Loucy (cell line): ENCODE measurements at regions not wholly inside any gene's neighbourhood (a gene's known extent, or its start where the extent isn't known, plus 50 kb on each side); places are given as distances from the start of the nearest gene placed in this dataset.

Experiments used
- H2AFZ ChIP-seq: fragments of 200-600 bp; sonication (generic); 2 replicates; pipeline ENCODE4 v1.6.0; 2016; ENCODE audit warnings: antibody characterized with exemption, mild to moderate bottlenecking, low read length, moderate library complexity
- H3F3A ChIP-seq: fragments of 200-600 bp; 2 replicates; pipeline ENCODE4 v1.6.0; 2016; ENCODE audit warnings: antibody characterized with exemption, low read depth, mild to moderate bottlenecking
- H3K27me3 ChIP-seq: fragments of 200-600 bp; sonication (generic); 2 replicates; pipeline ENCODE4 v1.6.1; 2014; ENCODE audit warnings: low read length, mild to moderate bottlenecking; ENCODE audit not compliant: insufficient read depth, poor library complexity, severe bottlenecking
- H3K36me3 ChIP-seq: fragments of 200-600 bp; sonication (generic); 2 replicates; pipeline ENCODE4 v1.6.1; 2016; ENCODE audit warnings: low read length; ENCODE audit not compliant: insufficient read depth
- H3K4me1 ChIP-seq: fragments of 200-600 bp; sonication (generic); 2 replicates; pipeline ENCODE4 v1.5.1; 2014; ENCODE audit warnings: low read length, mild to moderate bottlenecking; ENCODE audit not compliant: insufficient read depth, poor library complexity, severe bottlenecking
- H3K4me2 ChIP-seq: fragments of 200-600 bp; sonication (generic); 2 replicates; pipeline ENCODE4 v1.6.0; 2014; ENCODE audit warnings: antibody characterized with exemption, low read length, low read depth, mild to moderate bottlenecking; ENCODE audit not compliant: poor library complexity, severe bottlenecking
- H3K4me3 ChIP-seq: fragments of 200-600 bp; sonication (generic); 2 replicates; pipeline ENCODE4 v1.5.1; 2014; ENCODE audit warnings: low read length, mild to moderate bottlenecking, mixed read lengths; ENCODE audit not compliant: poor library complexity, severe bottlenecking
- H3K79me2 ChIP-seq: fragments of 200-600 bp; sonication (generic); 2 replicates; pipeline ENCODE4 v1.6.1; 2014; ENCODE audit warnings: low read length; ENCODE audit not compliant: insufficient read depth
- H3K9ac ChIP-seq: fragments of 200-600 bp; sonication (generic); 2 replicates; pipeline ENCODE4 v1.6.0; 2014; ENCODE audit warnings: mild to moderate bottlenecking, low read depth, low read length, moderate library complexity; ENCODE audit not compliant: poor library complexity, severe bottlenecking
- H3K9me2 ChIP-seq: fragments of 200-600 bp; sonication (generic); replicated peaks from 2 replicates; pipeline ENCODE4 v1.6.1; 2016; ENCODE audit warnings: low read depth, low read length, mixed read lengths
- H3K9me3 ChIP-seq: fragments of 200-600 bp; sonication (generic); 2 replicates; pipeline ENCODE4 v1.6.1; 2014; ENCODE audit warnings: mild to moderate bottlenecking, antibody characterized with exemption, low read length, low read depth; ENCODE audit not compliant: insufficient read depth
- H4K20me1 ChIP-seq: fragments of 200-600 bp; sonication (generic); 2 replicates; pipeline ENCODE4 v1.6.0; 2014; ENCODE audit warnings: antibody characterized with exemption, low read length, mild to moderate bottlenecking; ENCODE audit not compliant: insufficient read depth, poor library complexity, severe bottlenecking
- CTCF ChIP-seq: fragments of 200-600 bp; sonication (generic); conservative IDR thresholded peaks from 2 replicates; pipeline ENCODE4 v1.5.1; 2014; ENCODE audit warnings: mild to moderate bottlenecking, antibody characterized with exemption, low read length
- EZH2phosphoT487 ChIP-seq: fragments of 200-600 bp; IDR thresholded peaks from 2 replicates; pipeline ENCODE4 v1.6.1; 2018; ENCODE audit warnings: antibody characterized with exemption, mild to moderate bottlenecking, moderate library complexity, borderline replicate concordance

GRCh38 chr3:81380234-81380633 is 381.2 kb downstream of the GBE1 start:
- Histone ChIP-seq H3K4me1 (peaks cover 51% of the 10 kb centered on the region), H3K27me3 (no peaks in the 10 kb centered on the region), H3K79me2 (no peaks in the 10 kb centered on the region), H3K36me3 (no peaks in the 10 kb centered on the region), H3K4me2 (peak overlapping the region; percentile 82), H3K9me3 (0 out of 2 replicates have a peak, but pooled peaks cover 3% of the 10 kb centered on the region), H3K4me3 (no peak overlapping the region), H3K9ac (peak overlapping the region; percentile 57), H3K9me2 (no peaks in the 10 kb centered on the region), H2AFZ (no peak overlapping the region), H4K20me1 (no peaks in the 10 kb centered on the region), H3F3A (peaks cover 3% of the 10 kb centered on the region; the same call in 1 of the 2 replicates)
- no peak for TF ChIP-seq CTCF
- TF ChIP-seq EZH2phosphoT487 = no peak

GRCh38 chr3:81378552-81379293 is 382.7 kb downstream of the GBE1 start:
- 0 out of 2 replicates have a peak, but pooled peaks cover 3% of the 10 kb centered on the region for H3K9me3 ChIP-seq
- no peaks in the 10 kb centered on the region for H3K36me3 ChIP-seq
- H3K9ac ChIP-seq = peak overlapping the region; percentile 57
- H3K27me3 ChIP-seq = no peaks in the 10 kb centered on the region
- H4K20me1 ChIP-seq = no peaks in the 10 kb centered on the region
- peaks cover 51% of the 10 kb centered on the region for H3K4me1 ChIP-seq
- no peaks in the 10 kb centered on the region for H3K9me2 ChIP-seq
- peak overlapping the region; percentile 64 for H3K4me3 ChIP-seq
- H2AFZ ChIP-seq = peak overlapping the region; percentile 54
- peaks cover 3% of the 10 kb centered on the region; the same call in 1 of the 2 replicates for H3F3A ChIP-seq
- H3K4me2 ChIP-seq = peak overlapping the region; percentile 82
- TF ChIP-seq CTCF = no peak
- H3K79me2 ChIP-seq = no peaks in the 10 kb centered on the region

- H3K36me3 ChIP-seq = no peaks in the 10 kb centered on the region
- H3K4me1 ChIP-seq = peaks cover 51% of the 10 kb centered on the region
- TF ChIP-seq EZH2phosphoT487 (no peak), CTCF (no peak)
Observed at GRCh38 chr3:81375921-81376320, 385.5 kb downstream of the GBE1 start.

More at GRCh38 chr3:81375921-81376320, 385.5 kb downstream of the GBE1 start:
- Histone ChIP-seq H4K20me1 (no peaks in the 10 kb centered on the region), H3K79me2 (no peaks in the 10 kb centered on the region), H3K27me3 (no peaks in the 10 kb centered on the region), H2AFZ (no peak overlapping the region), H3K9me3 (0 out of 2 replicates have a peak, but pooled peaks cover 2% of the 10 kb centered on the region), H3K4me3 (no peak overlapping the region), H3K9ac (no peak overlapping the region), H3K9me2 (no peaks in the 10 kb centered on the region), H3K4me2 (no peak overlapping the region), H3F3A (peaks cover 3% of the 10 kb centered on the region; the same call in 1 of the 2 replicates)
